HEK293T (cell line): ENCODE measurements at regions not wholly inside any gene's neighbourhood (a gene's known extent, or its start where the extent isn't known, plus 50 kb on each side); places are given as distances from the start of the nearest gene placed in this dataset.

Experiments
- CTCF ChIA-PET: fragments of 350-600 bp; formaldehyde crosslinking; extraction: SDS; loops from one replicate; lab custom pipeline; 2021; ENCODE audit warnings: antibody characterized with exemption, inconsistent platforms; lab: Yijun Ruan, JAX
- POLR2A ChIA-PET: fragments of 350-600 bp; formaldehyde crosslinking; extraction: SDS; loops from one replicate; lab custom pipeline; 2020; ENCODE audit warnings: antibody characterized with exemption, inconsistent platforms; lab: Yijun Ruan, JAX
- DNase-seq: peaks from one replicate; pipeline ENCODE4 v3.0.0; 2012; ENCODE audit warnings: mixed read lengths; ENCODE audit errors: extremely low spot score
- ARNT ChIP-seq: fragments of 450-650 bp; IDR thresholded peaks from 2 replicates; pipeline ENCODE4 v1.6.1; 2017; ENCODE audit warnings: mild to moderate bottlenecking
- BHLHE40 ChIP-seq: fragments of 450-650 bp; IDR thresholded peaks from 2 replicates; pipeline ENCODE4 v1.6.1; 2016; ENCODE audit warnings: mild to moderate bottlenecking, moderate library complexity, borderline replicate concordance
- CTBP1 ChIP-seq: fragments of 450-650 bp; IDR thresholded peaks from 2 replicates; pipeline ENCODE4 v1.6.1; 2016; ENCODE audit warnings: borderline replicate concordance
- ELF4 ChIP-seq: fragments of 450-650 bp; IDR thresholded peaks from 2 replicates; pipeline ENCODE4 v1.6.1; 2017; ENCODE audit warnings: antibody characterized with exemption
- FOXA1 ChIP-seq: fragments of 450-650 bp; IDR thresholded peaks from 2 replicates; pipeline ENCODE4 v1.6.1; 2016; ENCODE audit warnings: mild to moderate bottlenecking
- FOXK2 ChIP-seq: fragments of 450-650 bp; IDR thresholded peaks from 2 replicates; pipeline ENCODE4 v1.6.1; 2016; ENCODE audit warnings: mild to moderate bottlenecking
- FOXM1 ChIP-seq: fragments of 450-650 bp; IDR thresholded peaks from 2 replicates; pipeline ENCODE4 v1.6.1; 2017; ENCODE audit warnings: mild to moderate bottlenecking, borderline replicate concordance
- HDGF ChIP-seq: fragments of 450-650 bp; IDR thresholded peaks from 2 replicates; pipeline ENCODE4 v1.6.1; 2017; ENCODE audit warnings: antibody characterized with exemption, borderline replicate concordance
- L3MBTL2 ChIP-seq: fragments of 450-650 bp; conservative IDR thresholded peaks from 2 replicates; pipeline ENCODE4 v1.6.1; 2016; ENCODE audit warnings: mild to moderate bottlenecking
- LEF1 ChIP-seq: fragments of 450-650 bp; IDR thresholded peaks from 2 replicates; pipeline ENCODE4 v1.6.1; 2017; ENCODE audit warnings: mild to moderate bottlenecking, borderline replicate concordance
- NFRKB ChIP-seq: fragments of 450-650 bp; IDR thresholded peaks from 2 replicates; pipeline ENCODE4 v1.6.1; 2016; ENCODE audit warnings: mild to moderate bottlenecking, moderate library complexity
- PKNOX1 ChIP-seq: fragments of 450-650 bp; IDR thresholded peaks from 2 replicates; pipeline ENCODE4 v1.6.1; 2016
- SP1 ChIP-seq: fragments of 450-650 bp; IDR thresholded peaks from 2 replicates; pipeline ENCODE4 v1.6.1; 2017
- SUZ12 ChIP-seq: fragments of 450-650 bp; IDR thresholded peaks from 2 replicates; pipeline ENCODE4 v1.6.1; 2016; ENCODE audit warnings: mild to moderate bottlenecking
- TARDBP ChIP-seq: fragments of 450-650 bp; IDR thresholded peaks from 2 replicates; pipeline ENCODE4 v1.6.1; 2016
- ZNF384 ChIP-seq: fragments of 450-650 bp; IDR thresholded peaks from 2 replicates; pipeline ENCODE4 v1.6.1; 2016

DNA sequence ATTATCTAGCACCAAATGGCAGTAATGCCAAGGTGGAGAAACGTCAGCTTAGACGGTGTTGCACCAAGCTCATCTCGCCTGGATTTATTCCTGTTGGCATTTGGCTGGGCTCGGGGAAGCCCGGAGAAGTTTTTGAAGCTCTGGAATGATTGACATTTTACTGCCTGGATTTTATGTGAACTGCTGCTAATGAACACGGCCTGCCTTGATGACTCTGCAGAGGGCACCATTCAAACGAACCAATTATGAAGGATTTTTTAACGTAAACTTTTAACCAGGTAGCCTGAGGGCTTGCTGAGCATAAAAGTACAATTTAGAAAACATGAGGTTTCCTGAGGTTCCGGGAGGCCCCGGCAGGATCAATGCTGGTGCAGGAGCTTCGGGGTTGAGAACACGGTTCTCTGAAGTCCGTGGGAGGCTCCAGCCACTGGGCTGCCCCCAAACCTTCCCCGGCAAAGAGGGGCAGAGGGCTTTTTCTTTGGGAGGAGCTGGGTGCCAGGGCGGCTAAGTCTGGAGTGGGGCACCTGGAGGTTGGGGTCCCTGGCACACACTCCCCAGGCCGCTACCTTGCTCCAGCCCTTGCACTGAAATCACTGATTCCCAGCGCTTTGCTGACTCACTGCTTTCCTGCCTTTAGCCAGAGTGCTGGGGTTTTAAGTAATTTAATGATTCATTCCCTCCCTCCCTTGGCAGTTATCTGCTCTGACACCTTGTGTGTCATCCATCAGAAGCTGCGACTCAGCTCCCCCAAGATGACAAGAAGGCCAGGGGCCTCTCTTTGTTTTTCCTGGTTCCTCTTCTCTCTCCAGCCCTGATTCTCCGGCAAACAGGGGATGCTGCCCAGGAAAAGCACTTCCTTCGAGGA, 161.2 kb upstream of the IRX3 start:
- DNase-seq = no peak
- CTCF ChIA-PET = interaction anchor here (0.7 to 1.1 kb wide), 3 partner anchors 8 to 14 kb away, joined by 3 to 4 read pairs (median 3); no protein-coding TSS in a partner anchor
- TF ChIP-seq TARDBP = no peak
- TF ChIP-seq HDGF = no peak
- TF ChIP-seq PKNOX1 = peak; percentile 12; the same call in 1 of the 2 replicates
- TF ChIP-seq LEF1 = no peak
- POLR2A ChIA-PET = no interaction called here

DNA sequence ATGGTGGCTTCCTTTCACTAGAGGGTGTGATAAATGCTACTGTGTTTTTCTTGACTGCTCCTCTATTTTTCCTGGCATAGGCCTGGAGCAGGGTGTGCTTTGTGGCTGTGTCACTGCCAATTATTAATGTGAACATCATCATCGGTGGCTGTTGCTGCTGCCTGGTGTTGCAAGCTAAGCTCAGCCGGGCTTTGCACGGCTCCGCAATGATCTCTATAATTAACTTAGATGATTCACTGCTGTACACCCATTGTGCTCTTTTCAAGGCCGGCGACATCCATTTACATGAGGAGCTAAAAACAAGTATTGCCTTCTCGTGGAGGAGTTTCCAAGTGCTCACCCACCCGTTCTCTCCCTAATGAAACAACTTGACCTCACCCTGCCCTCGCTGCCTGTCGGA, 160.1 kb upstream of the IRX3 start:
- TF ChIP-seq FOXM1 = no peak
- ChIA-PET POLR2A (no interaction called here), CTCF (interaction anchor here (1.1 kb wide), 2 partner anchors 8 to 13 kb away, joined by 3 read pairs; no protein-coding TSS in a partner anchor)
- no peak for DNase-seq

DNA sequence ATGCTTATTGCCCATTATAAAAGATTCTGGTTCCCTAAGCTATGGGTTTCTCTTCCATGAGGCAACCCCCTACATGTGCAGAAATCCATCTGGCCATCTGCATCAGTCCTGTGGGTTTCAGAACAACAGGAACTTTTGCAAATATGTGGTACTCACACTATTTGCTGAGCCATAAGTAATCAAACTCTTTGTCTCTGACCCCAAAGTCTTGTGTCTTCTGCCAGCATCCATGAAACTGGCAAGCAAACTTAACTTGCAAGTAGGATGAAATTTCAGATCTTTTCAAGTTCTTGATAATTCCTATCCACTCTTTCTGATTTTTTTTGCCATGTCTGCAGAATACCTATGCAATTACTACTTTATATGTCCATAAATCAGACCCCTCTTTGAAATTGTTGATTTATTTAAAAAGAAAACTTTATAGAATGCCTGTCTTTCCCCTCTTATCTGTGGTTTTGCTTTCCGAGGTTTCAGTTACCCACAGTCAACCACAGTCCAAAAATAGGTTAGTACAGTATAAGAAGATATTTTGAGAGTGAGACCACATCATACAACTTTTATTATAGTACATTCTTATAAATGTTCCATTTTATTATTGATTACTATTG, 158.4 kb upstream of the IRX3 start:
- no peak for TF ChIP-seq SP1
- TF ChIP-seq LEF1 = no peak
- TF ChIP-seq TARDBP = no peak
- no peak for TF ChIP-seq SUZ12
- no peak for TF ChIP-seq BHLHE40
- TF ChIP-seq L3MBTL2 = no peak
- TF ChIP-seq CTBP1 = no peak
- no peak for TF ChIP-seq FOXM1
- no peak for TF ChIP-seq ELF4
- no peak for TF ChIP-seq ARNT
- TF ChIP-seq ZNF384 = no peak
- ChIA-PET POLR2A (no interaction called here), CTCF (no interaction called here)
- no peak for DNase-seq

- POLR2A ChIA-PET = no interaction called here
- TF ChIP-seq L3MBTL2 = no peak
- no peak for TF ChIP-seq NFRKB
- TF ChIP-seq PKNOX1 = no peak
- TF ChIP-seq LEF1 = no peak
- TF ChIP-seq BHLHE40 = no peak
- TF ChIP-seq FOXA1 = no peak
- TF ChIP-seq SP1 = no peak
- no peak for TF ChIP-seq CTBP1
- no peak for TF ChIP-seq ARNT
- TF ChIP-seq FOXM1 = no peak
- no peak for TF ChIP-seq ELF4
- TF ChIP-seq TARDBP = no peak
- TF ChIP-seq FOXK2 = no peak
- TF ChIP-seq SUZ12 = no peak
- no peak for TF ChIP-seq HDGF
- DNase-seq = no peak
- CTCF ChIA-PET = no interaction called here
Measured at GRCh38 chr16:54443839-54444238, 157.3 kb upstream of the IRX3 start.

DNA sequence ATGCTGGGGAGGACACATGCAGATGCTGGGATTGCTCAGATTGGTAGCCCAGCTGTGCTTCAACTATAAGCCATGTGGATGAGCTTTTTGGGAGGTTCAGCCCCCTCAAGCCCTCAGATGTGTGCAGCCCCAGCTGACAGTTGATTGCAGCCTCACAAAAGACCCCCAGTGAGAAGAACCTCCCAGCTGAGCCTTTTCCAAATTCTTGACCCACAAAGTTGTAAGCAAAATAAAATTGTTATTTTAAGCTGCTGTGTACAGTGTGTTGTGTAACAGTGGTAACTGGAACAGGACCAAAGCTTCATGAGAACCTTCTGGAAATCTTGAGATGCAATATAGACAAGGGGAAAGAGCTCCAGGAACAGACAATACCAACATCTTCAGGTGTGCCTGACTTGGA, 156.8 kb upstream of the IRX3 start:
- TF ChIP-seq TARDBP = no peak
- no peak for TF ChIP-seq L3MBTL2
- TF ChIP-seq FOXA1 = no peak
- no peak for TF ChIP-seq BHLHE40
- no peak for TF ChIP-seq LEF1
- TF ChIP-seq PKNOX1 = no peak
- no peak for TF ChIP-seq NFRKB
- no peak for TF ChIP-seq ARNT
- no peak for TF ChIP-seq SP1
- no peak for TF ChIP-seq CTBP1
- TF ChIP-seq ZNF384 = no peak
- TF ChIP-seq FOXM1 = no peak
- no peak for TF ChIP-seq ELF4
- TF ChIP-seq SUZ12 = no peak
- no peak for TF ChIP-seq FOXK2
- TF ChIP-seq HDGF = no peak
- POLR2A ChIA-PET = no interaction called here
- CTCF ChIA-PET = no interaction called here
- DNase-seq = no peak

DNA sequence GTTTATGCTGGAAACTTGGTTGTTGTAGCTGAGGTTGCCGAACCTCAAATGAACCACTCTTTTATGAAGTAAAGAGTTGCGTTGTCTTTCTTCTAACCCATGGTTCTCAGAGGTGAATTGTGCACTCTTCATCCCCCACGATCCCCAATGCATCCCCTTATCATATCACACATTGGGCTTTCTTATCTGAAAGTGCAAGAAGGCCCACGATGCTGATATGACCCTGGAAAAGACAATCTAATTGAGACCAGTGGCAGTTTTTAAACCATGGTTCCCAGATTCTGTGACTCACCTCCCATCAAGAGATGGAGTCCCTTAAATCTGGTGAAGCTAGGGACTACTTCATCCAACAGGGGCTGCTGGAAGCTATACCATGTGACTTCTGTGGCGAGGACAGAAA, 156.3 kb upstream of the IRX3 start:
- POLR2A ChIA-PET = no interaction called here
- TF ChIP-seq L3MBTL2 = no peak
- no peak for TF ChIP-seq ELF4
- TF ChIP-seq ZNF384 = no peak
- TF ChIP-seq SUZ12 = no peak
- no peak for TF ChIP-seq ARNT
- no peak for TF ChIP-seq FOXA1
- TF ChIP-seq FOXK2 = no peak
- TF ChIP-seq CTBP1 = no peak
- no peak for TF ChIP-seq FOXM1
- no peak for TF ChIP-seq SP1
- no peak for TF ChIP-seq PKNOX1
- no peak for TF ChIP-seq HDGF
- no peak for TF ChIP-seq TARDBP
- TF ChIP-seq NFRKB = no peak
- TF ChIP-seq BHLHE40 = no peak
- no peak for TF ChIP-seq LEF1
- CTCF ChIA-PET = interaction anchor here (0.6 kb wide), 1 partner anchor 896 kb away, joined by 5 read pairs; no protein-coding TSS in a partner anchor
- DNase-seq = no peak
